ENCODE measurements at regions not wholly inside any gene's neighbourhood (a gene's known extent, or its start where the extent isn't known, plus 50 kb on each side); places are given as distances from the start of the nearest gene placed in this dataset.

DNA sequence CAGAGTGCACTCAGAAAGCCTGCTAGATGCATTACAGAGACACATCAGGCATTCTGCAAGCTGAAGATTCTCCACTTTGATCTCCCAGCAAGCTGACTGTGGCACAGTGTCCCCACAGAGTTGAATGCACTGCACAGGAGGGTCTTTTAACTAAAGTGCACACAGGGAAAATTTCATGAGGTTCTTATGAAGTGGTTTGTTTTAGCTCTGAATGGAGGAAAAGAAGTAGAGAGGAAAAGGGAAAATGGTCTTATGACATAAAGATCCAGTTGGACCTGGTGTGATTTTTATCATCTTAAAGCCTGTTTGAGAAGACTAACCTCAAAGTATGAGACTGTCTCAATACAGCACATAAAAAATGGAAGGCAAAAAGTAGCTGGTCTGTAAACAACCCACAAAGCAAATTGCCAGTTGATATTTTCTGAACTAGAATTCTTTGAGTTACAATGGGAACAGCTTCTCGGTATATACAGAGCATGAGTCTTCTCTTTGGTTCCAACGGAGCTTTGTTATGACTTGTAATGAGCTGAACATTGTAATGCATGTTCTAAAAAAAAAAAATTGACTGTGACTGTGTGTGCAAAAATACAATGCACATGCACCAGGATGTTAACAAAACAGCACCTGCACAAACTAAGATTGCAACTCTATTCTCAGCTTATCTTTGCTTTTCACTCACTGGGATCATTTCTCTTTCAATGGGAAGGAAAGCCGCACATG lies 383.0 kb upstream of the ID4 start:
- Mint-ChIP-seq H3K4me1 (no peaks in the 10 kb centered on the region), H3K9me3 (peaks cover 3% of the 10 kb centered on the region), H3K27ac (no peak overlapping the region), H3K36me3 (no peaks in the 10 kb centered on the region), H3K4me3 (no peak overlapping the region), H3K27me3 (no peaks in the 10 kb centered on the region)
- no peak for DNase-seq
- CTCF ChIA-PET, result no interaction called here

DNA sequence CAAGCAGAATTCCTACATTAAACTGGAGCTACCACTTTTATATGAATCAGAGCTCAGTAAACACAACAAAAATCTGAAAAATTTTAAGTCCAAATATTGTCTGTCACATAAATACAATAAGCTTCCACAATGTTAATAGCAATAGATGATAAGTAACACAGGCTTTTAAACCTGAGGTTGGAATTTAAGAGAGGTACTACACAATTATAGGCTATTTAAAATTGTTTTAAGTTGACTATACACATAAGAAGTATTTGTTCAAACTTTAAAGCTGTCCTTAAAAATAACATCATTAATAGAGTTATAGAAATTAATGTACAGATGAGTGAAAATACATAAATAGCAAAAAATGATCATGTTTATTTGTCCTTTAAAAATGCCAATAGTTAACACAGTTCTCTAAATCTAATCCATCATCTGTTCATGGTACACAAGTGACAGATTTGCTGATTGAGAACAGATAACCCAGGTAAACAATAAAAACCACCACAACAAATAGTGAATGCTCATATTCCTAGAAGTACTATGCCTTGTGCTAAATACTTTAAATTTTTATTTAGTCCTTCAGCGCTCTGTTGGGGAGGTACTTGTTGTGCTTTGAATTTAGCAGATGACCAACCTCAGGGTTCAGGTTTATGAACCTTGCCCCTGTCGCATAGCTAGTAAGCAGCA lies 382.3 kb upstream of the ID4 start:
- DNase-seq, result no peak
- CTCF ChIA-PET, result no interaction called here
- no peaks in the 10 kb centered on the region for H3K27me3 Mint-ChIP-seq
- H3K36me3 Mint-ChIP-seq, result no peaks in the 10 kb centered on the region
- peaks cover 3% of the 10 kb centered on the region for H3K9me3 Mint-ChIP-seq
- no peak overlapping the region for H3K27ac Mint-ChIP-seq
- no peaks in the 10 kb centered on the region for H3K4me1 Mint-ChIP-seq
- H3K4me3 Mint-ChIP-seq, result no peak overlapping the region

GRCh38 chr6:19463250-19463649 lies 373.9 kb upstream of the ID4 start:
- H3K36me3 Mint-ChIP-seq, result no peaks in the 10 kb centered on the region
- CTCF ChIA-PET, result no interaction called here

GRCh38 chr6:19463925-19464324 lies 373.2 kb upstream of the ID4 start:
- Mint-ChIP-seq H3K27me3 (no peaks in the 10 kb centered on the region), H3K4me3 (no peak overlapping the region), H3K36me3 (no peaks in the 10 kb centered on the region), H3K27ac (no peak overlapping the region), H3K9me3 (no peaks in the 10 kb centered on the region), H3K4me1 (no peaks in the 10 kb centered on the region)
- CTCF ChIA-PET, result no interaction called here
- DNase-seq, result no peak

More at GRCh38 chr6:19463250-19463649, 373.9 kb upstream of the ID4 start:
- no peak overlapping the region for H3K27ac Mint-ChIP-seq
- H3K27me3 Mint-ChIP-seq, result no peaks in the 10 kb centered on the region
- H3K4me1 Mint-ChIP-seq, result no peaks in the 10 kb centered on the region
- H3K9me3 Mint-ChIP-seq, result no peaks in the 10 kb centered on the region
- H3K4me3 Mint-ChIP-seq, result no peak overlapping the region
- DNase-seq, result no peak

DNA sequence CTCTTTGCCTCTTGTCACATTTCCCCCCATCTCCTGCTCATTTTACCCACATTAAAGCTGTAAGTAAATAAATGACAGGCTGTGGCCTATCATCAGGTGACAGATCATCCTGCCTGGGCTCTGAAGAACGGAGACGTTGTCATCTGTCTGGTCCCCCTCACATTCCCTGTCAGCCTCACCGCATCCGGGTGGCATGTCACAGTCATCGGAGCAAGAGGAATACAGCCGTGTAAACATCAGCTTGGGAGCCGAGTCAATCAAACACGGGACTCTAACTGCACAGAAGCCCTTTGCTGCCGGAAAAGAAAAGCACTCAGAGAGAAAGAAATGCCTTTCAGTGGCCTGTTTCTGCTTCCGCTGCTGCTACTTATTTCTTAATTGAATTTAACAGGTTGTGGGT lies 371.9 kb upstream of the ID4 start:
- DNase-seq, result no peak
- no peak overlapping the region for H3K4me3 Mint-ChIP-seq
- H3K9me3 Mint-ChIP-seq, result no peaks in the 10 kb centered on the region
- CTCF ChIA-PET, result no interaction called here
- no peaks in the 10 kb centered on the region for H3K27me3 Mint-ChIP-seq
- no peak overlapping the region for H3K27ac Mint-ChIP-seq
- no peaks in the 10 kb centered on the region for H3K4me1 Mint-ChIP-seq
- H3K36me3 Mint-ChIP-seq, result no peaks in the 10 kb centered on the region

- no peaks in the 10 kb centered on the region for H3K27me3 Mint-ChIP-seq
- no peaks in the 10 kb centered on the region for H3K4me1 Mint-ChIP-seq
- H3K4me3 Mint-ChIP-seq, result no peak overlapping the region
- H3K9me3 Mint-ChIP-seq, result no peaks in the 10 kb centered on the region
- H3K27ac Mint-ChIP-seq, result no peak overlapping the region
- DNase-seq, result no peak
- H3K36me3 Mint-ChIP-seq, result no peaks in the 10 kb centered on the region
- CTCF ChIA-PET, result no interaction called here
Observed at GRCh38 chr6:19465760-19466159, 371.4 kb upstream of the ID4 start.

- CTCF ChIA-PET, result no interaction called here
Observed at GRCh38 chr6:19470333-19470732, 366.8 kb upstream of the ID4 start.

GRCh38 chr6:19472153-19472552 lies 365.0 kb upstream of the ID4 start:
- Mint-ChIP-seq H3K27me3 (no peaks in the 10 kb centered on the region), H3K9me3 (peaks cover 5% of the 10 kb centered on the region), H3K36me3 (no peaks in the 10 kb centered on the region), H3K27ac (no peak overlapping the region), H3K4me1 (no peaks in the 10 kb centered on the region), H3K4me3 (no peak overlapping the region)
- no peak for DNase-seq
- CTCF ChIA-PET, result no interaction called here

More at GRCh38 chr6:19470333-19470732, 366.8 kb upstream of the ID4 start:
- H3K36me3 Mint-ChIP-seq, result no peaks in the 10 kb centered on the region
- H3K4me1 Mint-ChIP-seq, result no peaks in the 10 kb centered on the region
- no peak overlapping the region for H3K4me3 Mint-ChIP-seq
- no peak overlapping the region for H3K27ac Mint-ChIP-seq
- no peak for DNase-seq
- H3K27me3 Mint-ChIP-seq, result no peaks in the 10 kb centered on the region
- peaks cover 2% of the 10 kb centered on the region for H3K9me3 Mint-ChIP-seq

- no peaks in the 10 kb centered on the region for H3K36me3 Mint-ChIP-seq
- no peak overlapping the region for H3K4me3 Mint-ChIP-seq
- CTCF ChIA-PET, result no interaction called here
- no peak for DNase-seq
- no peaks in the 10 kb centered on the region for H3K4me1 Mint-ChIP-seq
- no peak overlapping the region for H3K27ac Mint-ChIP-seq
- H3K9me3 Mint-ChIP-seq, result peaks cover 5% of the 10 kb centered on the region
- H3K27me3 Mint-ChIP-seq, result no peaks in the 10 kb centered on the region
Observed at GRCh38 chr6:19472850-19473249, 364.3 kb upstream of the ID4 start.

DNA sequence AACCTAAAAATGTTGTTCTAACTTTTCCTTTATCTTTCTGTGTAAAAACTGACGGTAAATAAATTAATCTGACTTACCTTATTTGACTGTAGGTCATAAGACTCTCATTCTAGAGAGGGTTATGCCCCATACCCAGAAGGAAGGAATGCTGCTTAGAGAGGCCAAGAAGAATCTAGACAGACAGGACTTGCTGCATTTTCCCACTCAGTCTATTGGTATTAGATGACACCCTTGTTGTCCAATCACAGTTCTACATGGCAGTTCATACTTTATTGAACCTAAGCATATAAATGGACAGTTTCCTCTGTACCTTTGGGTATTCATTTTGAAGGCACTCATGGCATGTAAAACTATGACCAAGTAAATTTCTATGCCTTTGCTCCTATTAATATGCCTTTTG lies 359.6 kb upstream of the ID4 start:
- H3K27ac Mint-ChIP-seq, result no peak overlapping the region
- H3K4me3 Mint-ChIP-seq, result no peak overlapping the region

DNA sequence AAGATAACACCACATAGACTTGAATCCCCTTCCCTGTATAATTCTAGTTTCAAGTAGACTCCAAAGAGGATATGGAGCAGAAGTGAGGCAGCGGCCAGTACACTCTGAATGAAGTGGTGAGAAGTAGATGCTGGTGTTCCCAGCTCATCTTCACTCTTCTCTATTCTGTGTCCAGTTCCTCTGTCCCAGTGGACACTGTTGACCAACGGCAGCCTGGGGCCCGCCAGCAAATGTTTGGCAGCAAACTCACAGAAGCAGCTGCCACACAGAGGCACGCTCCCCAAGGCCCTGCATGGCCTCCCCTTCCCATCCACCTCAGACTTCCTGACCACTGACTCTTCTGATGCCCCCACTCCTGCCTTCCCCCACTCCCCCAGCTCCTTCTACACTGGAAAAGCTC lies 358.9 kb upstream of the ID4 start:
- no peak for DNase-seq
- CTCF ChIA-PET, result no interaction called here
- Mint-ChIP-seq H3K27me3 (no peaks in the 10 kb centered on the region), H3K9me3 (peaks cover 5% of the 10 kb centered on the region), H3K4me3 (no peak overlapping the region), H3K4me1 (no peaks in the 10 kb centered on the region), H3K27ac (no peak overlapping the region), H3K36me3 (no peaks in the 10 kb centered on the region)

More for the DNA sequence above, 359.6 kb upstream of the ID4 start:
- DNase-seq, result no peak
- CTCF ChIA-PET, result no interaction called here
- peaks cover 5% of the 10 kb centered on the region for H3K9me3 Mint-ChIP-seq
- no peaks in the 10 kb centered on the region for H3K4me1 Mint-ChIP-seq
- no peaks in the 10 kb centered on the region for H3K27me3 Mint-ChIP-seq
- H3K36me3 Mint-ChIP-seq, result no peaks in the 10 kb centered on the region

DNA sequence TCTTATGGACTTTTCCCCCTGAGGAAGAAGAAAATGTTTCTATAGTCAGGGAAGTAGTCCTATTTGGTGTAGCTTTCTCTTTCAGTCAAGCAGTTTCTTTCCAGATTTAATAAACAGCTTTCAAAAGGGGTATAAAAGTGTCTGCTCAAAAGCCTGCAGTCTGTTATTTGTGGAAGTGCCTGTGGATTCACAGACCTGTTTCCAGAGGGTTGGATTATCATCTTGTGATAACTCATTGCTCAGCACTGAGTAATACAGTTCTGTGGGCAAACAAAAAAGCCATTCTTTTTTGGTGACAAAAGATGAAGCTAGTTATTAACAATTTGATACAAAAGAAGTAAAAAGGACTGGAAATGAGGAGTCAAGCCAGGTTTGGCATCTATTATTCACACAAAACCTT lies 358.2 kb upstream of the ID4 start:
- H3K9me3 Mint-ChIP-seq, result peaks cover 5% of the 10 kb centered on the region
- H3K27me3 Mint-ChIP-seq, result no peaks in the 10 kb centered on the region
- CTCF ChIA-PET, result no interaction called here
- H3K27ac Mint-ChIP-seq, result no peak overlapping the region
- no peaks in the 10 kb centered on the region for H3K36me3 Mint-ChIP-seq
- H3K4me1 Mint-ChIP-seq, result no peaks in the 10 kb centered on the region
- no peak for DNase-seq
- no peak overlapping the region for H3K4me3 Mint-ChIP-seq

GRCh38 chr6:19479551-19479950 lies 357.6 kb upstream of the ID4 start:
- no peaks in the 10 kb centered on the region for H3K27me3 Mint-ChIP-seq
- H3K9me3 Mint-ChIP-seq, result peaks cover 6% of the 10 kb centered on the region
- H3K4me1 Mint-ChIP-seq, result no peaks in the 10 kb centered on the region
- H3K4me3 Mint-ChIP-seq, result no peak overlapping the region
- CTCF ChIA-PET, result no interaction called here
- H3K27ac Mint-ChIP-seq, result no peak overlapping the region
- no peaks in the 10 kb centered on the region for H3K36me3 Mint-ChIP-seq
- no peak for DNase-seq

DNA sequence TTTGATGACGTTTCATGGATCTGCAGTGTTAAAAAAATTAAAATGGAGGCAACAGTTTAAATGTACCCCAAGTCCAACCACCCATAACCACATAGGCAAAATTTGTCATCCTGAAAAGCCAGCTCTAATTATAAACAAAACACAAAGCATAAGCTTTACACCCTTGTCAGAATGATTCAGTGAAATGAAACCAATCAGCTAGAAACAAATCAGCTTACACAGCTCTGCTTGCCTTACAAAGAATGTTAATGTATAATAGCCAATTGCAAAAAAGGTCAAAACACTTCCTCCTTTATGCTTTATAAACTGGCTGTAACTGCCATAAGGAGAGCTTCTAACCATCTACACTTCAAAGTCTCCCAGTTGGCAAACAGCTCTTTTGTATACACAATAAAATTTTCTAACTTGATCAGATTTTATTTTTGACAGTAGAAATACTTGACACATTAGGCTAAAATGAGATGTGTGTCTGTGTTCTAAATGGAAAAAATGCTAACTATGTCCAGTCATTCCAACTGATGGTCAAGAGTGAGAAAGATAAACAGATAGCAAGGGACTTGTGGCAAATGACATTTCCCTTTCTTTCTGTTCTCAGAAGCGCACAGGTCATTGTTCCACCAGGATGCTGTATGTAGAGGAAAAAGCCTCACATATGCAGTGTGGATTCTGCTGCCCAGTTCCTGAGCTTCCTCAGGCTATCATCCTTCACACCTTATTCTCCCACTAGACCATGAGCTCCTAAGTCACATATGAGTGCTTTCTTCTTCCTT lies 344.3 kb upstream of the ID4 start:
- Mint-ChIP-seq H3K36me3 (no peaks in the 10 kb centered on the region), H3K27ac (no peak overlapping the region), H3K27me3 (no peaks in the 10 kb centered on the region), H3K4me3 (no peak overlapping the region), H3K4me1 (no peaks in the 10 kb centered on the region), H3K9me3 (peaks cover 14% of the 10 kb centered on the region)
- CTCF ChIA-PET, result interaction anchor here (0.7 kb wide), 1 partner anchor 49 kb away, joined by 3 read pairs; no protein-coding TSS in a partner anchor
- no peak for DNase-seq

GRCh38 chr6:19501737-19502245 lies 335.4 kb upstream of the ID4 start:
- Mint-ChIP-seq H3K4me1 (no peaks in the 10 kb centered on the region), H3K27me3 (no peaks in the 10 kb centered on the region), H3K9me3 (peaks cover 11% of the 10 kb centered on the region), H3K27ac (no peak overlapping the region), H3K36me3 (no peaks in the 10 kb centered on the region), H3K4me3 (no peak overlapping the region)
- CTCF ChIA-PET, result no interaction called here
- DNase-seq, result no peak
